ENCODE measurements at regions not wholly inside any gene's neighbourhood (a gene's known extent, or its start where the extent isn't known, plus 50 kb on each side); places are given as distances from the start of the nearest gene placed in this dataset.

DNA sequence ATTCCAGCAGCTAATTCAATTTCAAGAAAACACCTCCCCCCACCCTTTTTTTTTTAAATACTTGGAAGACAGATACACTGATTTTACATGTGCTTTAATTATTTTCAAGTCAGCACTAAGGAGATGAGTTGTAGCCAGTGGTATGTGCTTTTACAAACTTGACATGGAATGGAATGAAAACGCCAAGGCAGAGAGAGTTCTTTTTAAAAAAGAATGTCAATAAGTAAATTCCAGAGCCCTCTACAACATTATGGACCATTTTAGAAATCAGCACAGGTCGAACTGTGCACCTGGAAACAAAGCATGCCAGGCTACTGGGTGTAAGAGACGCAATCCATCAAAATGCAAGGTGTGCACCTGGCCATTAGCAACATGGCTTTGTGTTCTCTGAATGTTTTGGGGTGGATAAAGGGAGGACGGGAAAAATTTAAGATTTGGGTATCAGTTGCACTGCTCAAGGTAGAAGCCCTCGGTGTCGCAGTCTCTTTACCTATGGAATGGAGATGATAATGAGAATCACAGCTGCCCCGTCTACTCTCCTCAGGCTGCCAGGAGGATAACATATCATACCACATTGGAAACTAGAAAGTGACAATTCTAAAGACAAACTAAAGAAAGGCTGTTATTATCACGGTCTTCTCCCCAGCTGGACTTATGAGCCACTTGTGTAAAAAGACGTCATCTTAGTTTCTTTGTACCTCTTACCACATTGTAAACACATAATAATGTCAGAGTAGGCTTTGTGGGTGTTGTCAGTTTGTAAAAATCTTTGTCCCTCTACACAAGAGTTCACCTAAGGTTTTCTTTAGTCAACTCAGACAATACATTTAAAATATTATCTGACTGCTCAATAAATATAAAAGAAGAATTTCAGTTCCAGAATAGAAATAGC lies 107.4 kb upstream of the PRICKLE2 start:
- TF ChIP-seq EZH2phosphoT487 (IDR thresholded peaks at IDR 0.05) = no peak
- TF ChIP-seq, protein P1, sequence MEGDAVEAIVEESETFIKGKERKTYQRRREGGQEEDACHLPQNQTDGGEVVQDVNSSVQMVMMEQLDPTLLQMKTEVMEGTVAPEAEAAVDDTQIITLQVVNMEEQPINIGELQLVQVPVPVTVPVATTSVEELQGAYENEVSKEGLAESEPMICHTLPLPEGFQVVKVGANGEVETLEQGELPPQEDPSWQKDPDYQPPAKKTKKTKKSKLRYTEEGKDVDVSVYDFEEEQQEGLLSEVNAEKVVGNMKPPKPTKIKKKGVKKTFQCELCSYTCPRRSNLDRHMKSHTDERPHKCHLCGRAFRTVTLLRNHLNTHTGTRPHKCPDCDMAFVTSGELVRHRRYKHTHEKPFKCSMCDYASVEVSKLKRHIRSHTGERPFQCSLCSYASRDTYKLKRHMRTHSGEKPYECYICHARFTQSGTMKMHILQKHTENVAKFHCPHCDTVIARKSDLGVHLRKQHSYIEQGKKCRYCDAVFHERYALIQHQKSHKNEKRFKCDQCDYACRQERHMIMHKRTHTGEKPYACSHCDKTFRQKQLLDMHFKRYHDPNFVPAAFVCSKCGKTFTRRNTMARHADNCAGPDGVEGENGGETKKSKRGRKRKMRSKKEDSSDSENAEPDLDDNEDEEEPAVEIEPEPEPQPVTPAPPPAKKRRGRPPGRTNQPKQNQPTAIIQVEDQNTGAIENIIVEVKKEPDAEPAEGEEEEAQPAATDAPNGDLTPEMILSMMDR (IDR thresholded peaks at IDR 0.05) = no peak
- TF ChIP-seq EZH2 (IDR thresholded peaks at IDR 0.05) = no peak
- no peak overlapping the region for H3K4me3 Mint-ChIP-seq
- peaks cover 2% of the 10 kb centered on the region for H3K27me3 Mint-ChIP-seq (ENCODE audit: insufficient read depth, low read depth)
- no peaks in the 10 kb centered on the region for H3K4me1 Mint-ChIP-seq
- no peak overlapping the region for H3K9ac ChIP-seq
- H3K36me3 Mint-ChIP-seq = no peaks in the 10 kb centered on the region
- no peak overlapping the region for H3K27ac Mint-ChIP-seq
- H3K9me3 Mint-ChIP-seq = no peaks in the 10 kb centered on the region
- H2AFZ ChIP-seq (replicated peaks) = no peak overlapping the region
- no peaks in the 10 kb centered on the region for H3K36me3 ChIP-seq
- no peak overlapping the region for H3K4me3 ChIP-seq
- no peaks in the 10 kb centered on the region for H3K27me3 ChIP-seq
- no peak for DNase-seq (ENCODE audit: low spot score)
- peaks cover 6% of the 10 kb centered on the region for H3K4me1 ChIP-seq
- no peaks in the 10 kb centered on the region for H3K79me2 ChIP-seq (ENCODE audit: low read depth)
- H3K9me3 ChIP-seq (ENCODE audit: low read depth) = no peaks in the 10 kb centered on the region
- no peak overlapping the region for H3K27ac ChIP-seq
- H3F3A ChIP-seq (ENCODE audit: low read depth) = no peaks in the 10 kb centered on the region
- H3K4me2 ChIP-seq = no peak overlapping the region
- H4K20me1 ChIP-seq (ENCODE audit: low read depth) = no peaks in the 10 kb centered on the region

DNA sequence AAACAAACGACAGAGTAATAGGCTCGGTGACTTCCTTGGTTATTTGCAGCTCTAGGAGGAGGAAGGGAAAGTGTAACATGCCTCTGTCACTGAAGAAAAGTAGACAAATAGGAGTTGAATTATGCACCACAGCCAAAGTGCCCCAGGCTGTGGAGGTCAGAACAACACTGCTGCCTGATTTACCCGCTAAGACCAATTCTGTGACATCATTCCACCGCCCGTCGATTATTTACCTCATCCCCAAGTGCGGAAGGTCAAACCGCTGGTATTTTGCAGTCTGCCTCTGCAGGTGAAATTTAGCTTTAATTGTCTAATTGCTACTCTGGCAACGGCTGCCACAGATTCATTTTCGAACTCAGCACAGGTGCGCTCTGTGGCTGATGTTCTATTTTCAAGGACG lies 106.3 kb upstream of the PRICKLE2 start:
- peaks cover 2% of the 10 kb centered on the region for H3K27me3 Mint-ChIP-seq (ENCODE audit: insufficient read depth, low read depth)
- no peaks in the 10 kb centered on the region for H3K9me3 ChIP-seq (ENCODE audit: low read depth)
- no peaks in the 10 kb centered on the region for H3F3A ChIP-seq (ENCODE audit: low read depth)
- H3K36me3 Mint-ChIP-seq = no peaks in the 10 kb centered on the region
- no peaks in the 10 kb centered on the region for H3K36me3 ChIP-seq
- no peak for TF ChIP-seq EZH2phosphoT487 (IDR thresholded peaks at IDR 0.05)
- TF ChIP-seq, protein P1 (IDR thresholded peaks at IDR 0.05) = no peak
- no peak for TF ChIP-seq EZH2 (IDR thresholded peaks at IDR 0.05)
- peaks cover 6% of the 10 kb centered on the region for H3K4me1 ChIP-seq
- no peak overlapping the region for H2AFZ ChIP-seq (replicated peaks)
- DNase-seq (ENCODE audit: low spot score) = no peak
- H3K27me3 ChIP-seq = no peaks in the 10 kb centered on the region
- no peaks in the 10 kb centered on the region for H3K4me1 Mint-ChIP-seq
- no peak overlapping the region for H3K4me3 Mint-ChIP-seq
- H3K27ac ChIP-seq = no peak overlapping the region
- H3K9ac ChIP-seq = no peak overlapping the region
- no peak overlapping the region for H3K4me3 ChIP-seq
- H4K20me1 ChIP-seq (ENCODE audit: low read depth) = no peaks in the 10 kb centered on the region
- no peaks in the 10 kb centered on the region for H3K79me2 ChIP-seq (ENCODE audit: low read depth)
- no peak overlapping the region for H3K27ac Mint-ChIP-seq
- H3K9me3 Mint-ChIP-seq = no peaks in the 10 kb centered on the region
- H3K4me2 ChIP-seq = no peak overlapping the region

DNA sequence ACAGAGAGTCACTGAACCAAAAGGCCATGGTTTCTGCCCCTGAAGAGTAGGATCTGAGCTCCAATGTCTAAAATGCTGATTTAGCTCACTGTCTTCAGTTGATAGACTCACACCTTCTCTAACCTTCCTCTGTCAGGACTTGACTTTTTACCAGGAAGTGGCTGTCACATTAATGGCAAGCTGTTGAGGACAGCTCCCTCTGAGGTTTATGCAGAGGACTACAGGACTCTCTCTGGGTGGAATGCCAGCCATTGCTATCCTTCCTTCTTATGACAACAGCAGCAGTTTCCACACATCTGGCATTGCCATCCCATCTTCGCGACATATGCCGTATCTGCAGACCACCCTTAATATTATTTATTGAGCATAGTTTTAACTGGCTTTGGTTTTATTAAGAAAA lies 103.8 kb upstream of the PRICKLE2 start:
- H3K27ac Mint-ChIP-seq = no peak overlapping the region
- Histone ChIP-seq H3K9me3 (ENCODE audit: low read depth) (no peaks in the 10 kb centered on the region), H2AFZ (replicated peaks) (no peak overlapping the region), H3K9ac (no peak overlapping the region), H4K20me1 (ENCODE audit: low read depth) (no peaks in the 10 kb centered on the region), H3K4me3 (no peak overlapping the region), H3F3A (ENCODE audit: low read depth) (no peaks in the 10 kb centered on the region), H3K4me1 (peaks cover 6% of the 10 kb centered on the region), H3K36me3 (no peaks in the 10 kb centered on the region), H3K27ac (no peak overlapping the region), H3K27me3 (no peaks in the 10 kb centered on the region), H3K4me2 (no peak overlapping the region), H3K79me2 (ENCODE audit: low read depth) (no peaks in the 10 kb centered on the region)
- H3K27me3 Mint-ChIP-seq (ENCODE audit: insufficient read depth, low read depth) = peaks cover 2% of the 10 kb centered on the region
- no peak overlapping the region for H3K4me3 Mint-ChIP-seq
- H3K9me3 Mint-ChIP-seq = no peaks in the 10 kb centered on the region
- H3K4me1 Mint-ChIP-seq = no peaks in the 10 kb centered on the region
- no peaks in the 10 kb centered on the region for H3K36me3 Mint-ChIP-seq
- no peak for DNase-seq (ENCODE audit: low spot score)
- TF ChIP-seq EZH2 (IDR thresholded peaks at IDR 0.05) = no peak
- TF ChIP-seq EZH2phosphoT487 (IDR thresholded peaks at IDR 0.05) = no peak
- TF ChIP-seq, protein P1 (IDR thresholded peaks at IDR 0.05) = peak; percentile 20
